ENCODE measurements at regions not wholly inside any gene's neighbourhood (a gene's known extent, or its start where the extent isn't known, plus 50 kb on each side); places are given as distances from the start of the nearest gene placed in this dataset.

DNA sequence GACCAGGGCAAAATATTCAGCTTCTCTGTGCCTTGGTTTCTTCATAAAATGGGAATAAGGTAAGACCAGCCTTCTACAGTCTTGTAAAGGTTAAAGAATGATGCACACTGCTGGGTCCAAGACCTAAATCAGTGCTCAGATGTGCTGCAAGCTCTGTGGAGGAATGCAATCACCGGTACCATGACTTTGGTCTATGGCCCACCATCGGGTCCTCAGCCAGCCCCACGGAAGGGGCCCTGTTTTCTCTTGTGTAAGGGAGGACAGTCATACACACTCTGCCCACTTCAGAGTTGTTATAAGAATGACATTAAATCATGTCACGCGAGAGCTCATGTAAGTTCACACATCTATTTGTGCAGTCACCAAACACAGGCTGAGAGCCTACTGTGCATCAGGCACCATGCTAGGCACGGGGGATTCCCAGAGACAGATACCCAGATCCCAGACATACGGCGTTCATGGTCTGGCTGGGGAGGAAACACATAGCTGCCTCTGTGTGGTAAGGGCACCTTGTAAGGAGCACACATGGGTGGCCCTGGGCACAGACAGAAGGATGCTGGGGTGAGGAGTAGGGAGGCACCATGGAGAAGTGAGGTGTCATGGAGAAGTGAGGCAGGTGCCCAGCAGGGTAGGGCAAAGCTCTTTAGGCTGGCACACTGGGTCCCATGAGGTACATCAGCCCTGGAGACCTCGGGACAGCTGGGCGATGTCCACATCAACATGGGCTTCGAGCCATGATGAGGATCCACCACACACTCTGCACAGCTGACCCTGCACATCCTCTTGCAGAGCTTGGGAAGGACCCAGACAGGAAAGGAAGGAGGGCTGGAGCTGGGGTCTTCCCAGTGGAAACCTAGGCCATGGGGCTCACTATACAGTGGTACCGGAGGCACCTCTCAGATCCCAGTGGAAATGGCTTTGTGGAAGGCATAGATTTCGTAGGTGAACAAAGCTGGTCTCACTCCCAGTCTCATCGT is 190.4 kb upstream of the DIO3 start:
- DNase-seq (ENCODE audit: low read depth in 4 of 4, low spot score in 3 of 4), result no peak

- no peak for DNase-seq (ENCODE audit: low read depth in 4 of 4, low spot score in 3 of 4)
Observed at GRCh38 chr14:101371799-101372793, 189.2 kb upstream of the DIO3 start.

GRCh38 chr14:101372894-101373620 is 188.2 kb upstream of the DIO3 start:
- no peak for DNase-seq (ENCODE audit: low read depth in 4 of 4, low spot score in 3 of 4)

DNA sequence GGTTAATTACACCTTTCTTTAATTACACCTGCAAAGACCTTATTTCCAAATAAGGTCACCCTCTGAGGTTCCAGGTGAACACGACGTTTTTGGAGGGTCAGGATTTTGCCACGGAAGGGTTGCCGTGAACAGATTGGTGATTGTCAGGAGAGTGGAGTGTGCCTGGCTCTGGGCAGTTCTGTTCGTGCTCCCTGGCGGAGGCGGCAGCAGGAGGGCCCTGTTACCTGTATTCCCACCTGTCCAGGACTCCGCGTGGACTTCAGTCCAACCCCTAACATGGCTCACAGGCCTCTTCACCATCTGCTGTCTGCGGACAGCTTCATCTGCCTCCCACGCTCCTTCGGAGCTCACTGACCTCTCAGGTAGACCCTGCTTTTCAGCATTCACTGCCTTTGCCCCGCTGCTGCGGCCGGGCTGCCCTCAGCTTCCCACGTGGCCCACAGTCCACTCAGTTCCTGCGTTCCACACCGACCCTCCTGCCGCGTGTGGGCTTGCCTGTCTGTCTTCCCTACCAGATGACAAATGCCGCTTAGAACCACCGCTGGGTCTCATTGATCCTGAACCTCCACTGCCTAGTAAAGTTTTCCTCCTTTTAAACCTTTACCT is 187.5 kb upstream of the DIO3 start:
- DNase-seq (ENCODE audit: low read depth in 4 of 4, low spot score in 3 of 4), result no peak

DNA sequence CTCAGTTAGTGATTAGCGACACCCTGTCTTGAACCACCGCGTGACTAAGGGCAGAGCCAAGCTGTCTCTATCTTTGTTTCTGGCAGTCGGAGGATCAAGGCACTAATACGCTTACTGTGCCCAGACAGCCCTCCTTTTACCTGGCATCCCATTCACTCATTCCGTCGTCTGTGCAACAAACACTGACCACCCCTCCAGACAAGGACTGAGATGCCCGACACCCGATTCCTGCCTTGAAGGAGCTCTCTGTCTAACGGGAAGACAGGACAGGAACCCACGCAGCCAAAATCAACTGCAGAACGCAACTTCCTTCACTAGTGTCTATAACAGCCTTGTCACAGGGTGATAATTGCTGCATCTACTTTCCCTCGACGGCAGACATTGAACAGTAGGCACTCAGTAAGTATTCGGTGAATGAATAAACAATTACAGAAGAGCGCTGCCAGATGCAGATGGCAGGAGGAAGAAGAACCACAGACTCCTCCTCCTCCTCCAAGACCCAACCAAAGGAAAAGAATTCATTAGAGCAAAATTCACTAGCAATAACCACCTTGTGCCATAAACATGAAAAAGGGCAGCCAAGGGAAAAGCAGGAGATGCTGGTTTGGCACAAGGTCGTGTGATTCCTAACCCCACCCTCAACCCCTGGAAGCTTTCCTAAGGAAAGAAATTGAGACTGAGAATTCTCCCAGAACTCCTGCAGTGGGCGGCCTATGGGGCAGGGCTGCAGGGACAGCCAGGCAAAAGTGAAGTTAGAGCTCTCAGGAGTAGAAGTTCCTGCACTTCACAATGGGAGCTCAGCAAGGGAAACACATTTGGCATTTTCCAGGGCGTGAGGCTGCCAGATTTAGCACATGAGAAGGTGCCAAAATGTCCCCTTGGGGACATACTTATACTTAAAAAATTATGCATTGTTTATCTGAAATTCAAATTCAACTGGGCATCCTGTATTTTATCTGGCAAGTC is 186.6 kb upstream of the DIO3 start:
- DNase-seq (ENCODE audit: low read depth in 4 of 4, low spot score in 3 of 4), result no peak

DNA sequence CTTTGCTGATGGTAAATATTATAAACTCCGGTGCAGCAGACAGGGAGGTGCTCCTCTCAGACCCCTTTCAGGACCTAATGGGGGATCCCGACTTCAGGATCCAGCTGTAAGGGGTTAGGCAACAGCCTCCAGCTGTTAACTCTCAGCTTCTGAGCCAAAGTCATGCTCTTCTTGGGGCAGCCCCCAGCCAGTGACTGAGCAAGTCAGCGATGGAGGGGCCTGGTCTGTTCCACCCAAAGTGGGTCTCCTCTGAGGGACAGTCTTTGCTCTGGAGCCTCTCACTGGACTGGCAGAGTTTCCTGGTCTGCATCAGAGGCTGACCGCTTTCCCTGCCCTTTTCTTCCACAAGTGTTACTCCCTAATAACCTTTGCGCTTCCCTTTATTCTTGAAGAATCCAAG is 184.2 kb upstream of the DIO3 start:
- no peak for DNase-seq (ENCODE audit: low read depth in 4 of 4, low spot score in 3 of 4)

GRCh38 chr14:101379842-101380241 is 181.5 kb upstream of the DIO3 start:
- no peak for DNase-seq (ENCODE audit: low read depth in 4 of 4, low spot score in 3 of 4)

DNA sequence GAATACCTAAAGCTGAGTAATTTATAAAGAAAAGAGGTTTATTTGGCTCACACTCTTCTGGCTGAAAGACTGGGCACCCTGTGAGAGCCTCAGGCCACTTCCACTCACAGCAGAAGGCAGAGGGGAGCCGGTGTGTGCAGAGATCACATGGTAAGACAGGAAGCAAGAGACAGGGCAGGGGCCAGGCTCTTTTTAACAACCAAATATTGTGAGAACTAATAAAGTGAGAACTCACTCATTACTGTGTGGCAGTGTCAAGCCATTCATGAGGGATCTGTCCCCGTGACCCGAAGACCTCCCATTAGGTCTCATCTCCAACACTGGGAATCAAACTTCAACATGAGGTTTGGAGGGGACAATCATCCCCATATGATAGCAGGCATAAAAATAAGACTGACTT is 180.8 kb upstream of the DIO3 start:
- no peak for DNase-seq (ENCODE audit: low read depth in 4 of 4, low spot score in 3 of 4)

GRCh38 chr14:101380940-101381339 is 180.4 kb upstream of the DIO3 start:
- no peak for DNase-seq (ENCODE audit: low read depth in 4 of 4, low spot score in 3 of 4)

DNA sequence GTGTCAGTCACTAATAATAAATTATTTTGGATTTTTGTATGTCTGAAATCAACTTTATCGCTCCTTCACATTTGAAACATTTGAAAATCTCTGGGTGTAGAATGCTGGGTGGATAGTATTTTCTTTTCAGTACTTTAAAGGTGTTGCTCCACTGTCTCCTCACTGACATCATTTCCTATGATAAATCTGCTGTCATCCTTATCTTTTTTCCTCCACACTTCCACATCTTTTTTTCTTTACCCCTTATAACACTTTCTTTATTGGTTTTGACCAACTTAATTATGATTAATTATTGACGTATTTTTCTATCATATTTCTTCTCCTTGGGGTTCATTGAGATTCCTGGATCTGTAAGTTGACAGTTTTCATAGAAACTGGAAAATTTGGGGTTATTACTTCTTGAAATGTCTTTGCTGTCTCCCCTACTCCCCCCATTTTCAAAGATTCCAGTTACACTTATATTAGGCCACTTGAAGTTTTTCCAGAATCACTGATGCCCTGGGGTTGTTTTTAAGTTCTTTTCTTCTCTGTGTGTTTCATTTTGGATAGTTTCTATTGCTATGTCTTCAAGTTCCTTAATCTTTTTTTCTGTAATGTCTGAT is 177.5 kb upstream of the DIO3 start:
- no peak for DNase-seq (ENCODE audit: low read depth in 4 of 4, low spot score in 3 of 4)

DNA sequence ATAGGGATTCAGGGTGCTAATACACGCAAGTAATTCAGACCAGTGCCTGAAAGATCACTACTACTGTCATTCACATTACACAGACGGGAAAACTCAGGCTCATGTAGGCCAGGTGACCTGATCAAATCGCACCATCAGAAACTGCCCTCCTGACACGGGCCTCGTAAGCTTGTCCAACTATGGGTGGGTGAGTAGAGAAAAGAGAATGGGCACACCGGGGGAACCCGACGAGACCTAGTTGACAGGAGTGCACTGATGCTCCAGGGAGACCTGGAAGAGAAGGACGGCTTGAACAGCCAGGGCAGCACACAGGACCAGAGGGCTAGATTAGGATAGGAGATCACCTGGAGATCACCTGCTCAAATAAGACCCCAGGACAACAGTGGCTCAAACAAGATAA is 166.9 kb upstream of the DIO3 start:
- DNase-seq (ENCODE audit: low read depth in 4 of 4, low spot score in 3 of 4), result no peak

DNA sequence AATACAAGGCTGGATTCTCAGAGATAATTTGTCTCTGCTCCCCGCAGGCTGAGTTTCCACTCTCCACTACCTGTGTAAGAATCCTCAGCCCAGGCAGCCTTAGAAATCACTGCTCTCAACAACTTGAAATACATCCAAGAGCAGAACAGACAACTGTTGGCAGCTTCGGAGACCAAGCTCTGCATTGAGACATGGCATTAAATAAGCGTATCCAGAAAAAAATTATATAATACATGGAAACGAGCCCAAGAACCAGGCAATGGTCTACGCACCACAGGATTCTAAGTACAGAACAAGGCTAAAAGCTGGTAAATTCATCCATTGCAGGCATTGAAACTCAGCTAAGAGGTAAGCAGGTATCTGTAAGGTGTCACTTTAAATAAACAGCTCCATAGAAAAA is 165.5 kb upstream of the DIO3 start:
- no peak for DNase-seq (ENCODE audit: low read depth in 4 of 4, low spot score in 3 of 4)

DNA sequence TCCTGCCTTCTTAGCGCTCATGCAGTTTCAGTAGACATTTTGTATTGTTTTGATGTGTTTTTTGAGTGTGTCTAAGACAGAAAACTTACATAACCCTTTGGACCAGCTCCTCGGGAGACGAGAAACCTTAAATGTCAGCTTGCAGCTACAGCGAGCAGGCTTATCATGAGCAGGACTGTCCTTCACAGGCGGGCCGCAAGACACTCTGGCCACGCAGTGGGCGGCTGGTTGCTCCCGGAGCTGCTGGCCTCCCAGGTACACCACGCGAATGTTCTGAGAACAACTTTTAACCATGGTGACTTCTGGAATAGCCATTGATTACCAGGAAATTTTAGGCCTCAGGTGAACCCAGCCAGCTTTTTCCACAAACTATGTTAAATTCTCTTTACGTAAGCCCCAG is 164.1 kb upstream of the DIO3 start:
- DNase-seq (ENCODE audit: low read depth in 4 of 4, low spot score in 3 of 4), result no peak

- no peak for DNase-seq (ENCODE audit: low read depth in 4 of 4, low spot score in 3 of 4)
Observed at GRCh38 chr14:101398011-101398410, 163.3 kb upstream of the DIO3 start.

DNA sequence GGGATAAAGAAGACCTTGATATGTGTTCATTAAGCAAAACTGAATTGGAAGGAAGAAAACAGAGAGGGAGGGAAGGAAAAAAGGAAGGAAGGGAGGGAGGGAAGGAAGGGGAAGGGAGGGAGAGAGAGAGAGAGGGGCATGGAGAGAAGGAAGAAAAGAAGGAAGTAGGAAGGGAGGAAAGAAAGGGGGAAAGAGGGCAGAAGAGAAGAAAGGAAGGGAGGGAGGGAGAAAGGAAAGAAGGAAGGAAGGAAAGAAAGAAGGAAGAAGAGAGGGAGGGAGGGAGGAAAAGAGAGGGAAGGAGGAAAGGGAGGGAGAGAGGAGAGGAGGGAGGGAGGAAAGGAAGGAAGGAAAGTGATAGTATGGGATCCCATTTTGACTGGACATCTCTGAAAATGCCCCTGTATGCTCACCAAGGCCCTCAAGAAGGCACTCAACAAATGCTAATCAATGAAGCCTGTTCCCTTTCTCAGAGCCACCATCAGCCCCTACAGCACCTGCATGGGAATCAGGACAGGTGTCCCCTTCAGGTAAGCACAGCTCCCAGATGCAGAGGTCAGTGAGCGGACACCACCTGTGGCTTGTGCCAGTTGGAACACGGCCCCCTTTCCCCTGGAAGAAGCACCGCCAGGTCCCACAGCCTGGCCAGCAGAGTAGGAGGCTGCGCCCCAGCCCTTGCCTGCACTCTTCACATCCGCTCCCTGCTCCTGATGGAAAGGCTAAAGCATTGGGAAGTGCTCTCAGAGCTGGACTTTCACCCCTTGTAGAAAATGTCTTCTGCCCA is 161.4 kb upstream of the DIO3 start:
- DNase-seq (ENCODE audit: low read depth in 4 of 4, low spot score in 3 of 4), result no peak

GRCh38 chr14:101400830-101401229 is 160.5 kb upstream of the DIO3 start:
- peak in 1 of 4 donors; percentile 6 for DNase-seq (ENCODE audit: low read depth in 4 of 4, low spot score in 3 of 4)

GRCh38 chr14:101402936-101403660 is 158.2 kb upstream of the DIO3 start:
- no peak for DNase-seq (ENCODE audit: low read depth in 4 of 4, low spot score in 3 of 4)
